ENCODE measurements at regions not wholly inside any gene's neighbourhood (a gene's known extent, or its start where the extent isn't known, plus 50 kb on each side); places are given as distances from the start of the nearest gene placed in this dataset.

- H3K9me3 ChIP-seq, result no peaks in the 10 kb centered on the region
- H3K27ac ChIP-seq, result no peak overlapping the region
- intact Hi-C loops (cut with DNase I), result no loop called here
- H3K36me3 ChIP-seq, result no peaks in the 10 kb centered on the region
- 78 to 80% methylated on average over 6 of the region's 6 CpGs for WGBS, 2 donors
- no peak for DNase-seq
- H3K4me3 ChIP-seq (replicated peaks in 1 of 3), result no peak overlapping the region
- no peak for TF ChIP-seq CTCF (IDR thresholded peaks at IDR 0.05)
- TF ChIP-seq POLR2A (IDR thresholded peaks at IDR 0.05), result no peak
- H3K27me3 ChIP-seq, result no peaks in the 10 kb centered on the region
- H3K4me1 ChIP-seq, result no peaks in the 10 kb centered on the region
These were observed 60.6 kb upstream of the AKT3 start for GRCh38 chr1:243910607-243911006.

- intact Hi-C loops (cut with DNase I), result no loop called here
- TF ChIP-seq CTCF (IDR thresholded peaks at IDR 0.05) (no peak), POLR2A (IDR thresholded peaks at IDR 0.05) (no peak)
- H3K36me3 ChIP-seq, result no peaks in the 10 kb centered on the region
- H3K27me3 ChIP-seq, result no peaks in the 10 kb centered on the region
- H3K4me3 ChIP-seq (replicated peaks in 1 of 3), result no peak overlapping the region
- no peak overlapping the region for H3K27ac ChIP-seq
- no peaks in the 10 kb centered on the region for H3K4me1 ChIP-seq
- no peak for DNase-seq
- WGBS, 2 donors, result 86 to 90% methylated on average over 4 of the region's 4 CpGs
- H3K9me3 ChIP-seq, result no peaks in the 10 kb centered on the region
These were observed 53.9 kb upstream of the AKT3 start for GRCh38 chr1:243903895-243904294.

GRCh38 chr1:243903041-243903440 is 53.0 kb upstream of the AKT3 start:
- TF ChIP-seq POLR2A (IDR thresholded peaks at IDR 0.05), result no peak
- no peak for TF ChIP-seq CTCF (IDR thresholded peaks at IDR 0.05)
- no peak for DNase-seq

GRCh38 chr1:243902100-243902499 is 52.1 kb upstream of the AKT3 start:
- Histone ChIP-seq H3K36me3 (no peaks in the 10 kb centered on the region), H3K27ac (no peak overlapping the region), H3K4me1 (no peaks in the 10 kb centered on the region), H3K9me3 (no peaks in the 10 kb centered on the region), H3K4me3 (replicated peaks in 1 of 3) (no peak overlapping the region), H3K27me3 (no peaks in the 10 kb centered on the region)
- TF ChIP-seq POLR2A (IDR thresholded peaks at IDR 0.05) (no peak), CTCF (IDR thresholded peaks at IDR 0.05) (no peak)
- intact Hi-C loops (cut with DNase I), result no loop called here
- 22 to 34% methylated on average over 2 of the region's 2 CpGs for WGBS, 2 donors
- DNase-seq, result no peak

More at GRCh38 chr1:243903041-243903440, 53.0 kb upstream of the AKT3 start:
- Histone ChIP-seq H3K9me3 (no peaks in the 10 kb centered on the region), H3K27ac (no peak overlapping the region), H3K4me1 (no peaks in the 10 kb centered on the region), H3K27me3 (no peaks in the 10 kb centered on the region), H3K4me3 (replicated peaks in 1 of 3) (no peak overlapping the region), H3K36me3 (no peaks in the 10 kb centered on the region)
- intact Hi-C loops (cut with DNase I), result no loop called here
- WGBS, 2 donors, result 58 to 66% methylated on average over 4 of the region's 4 CpGs
